ENCODE measurements at regions not wholly inside any gene's neighbourhood (a gene's known extent, or its start where the extent isn't known, plus 50 kb on each side); places are given as distances from the start of the nearest gene placed in this dataset.

DNA sequence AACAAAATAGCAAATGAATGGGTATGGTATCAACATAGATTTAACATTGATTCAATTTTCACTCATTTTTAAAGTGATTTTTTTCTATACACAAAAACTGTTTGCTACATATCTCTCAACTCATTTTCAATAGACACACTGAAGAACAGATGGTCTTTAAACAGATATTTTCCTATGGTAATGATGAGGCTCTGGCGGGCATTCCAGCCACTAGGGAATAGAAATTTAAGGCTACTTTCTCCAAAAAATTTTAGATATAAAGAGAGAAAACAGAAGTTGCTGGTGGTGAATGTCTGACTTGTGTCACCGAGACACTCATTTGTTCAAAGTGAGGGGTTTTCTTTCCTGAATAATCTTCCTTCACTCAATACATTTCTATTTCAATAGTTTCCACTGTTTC is 693.0 kb downstream of the ETS1 start:
- TF ChIP-seq EP300 (IDR thresholded peaks at IDR 0.05) (no peak), POLR2A (IDR thresholded peaks at IDR 0.05) (no peak)
- TF ChIP-seq, protein P1, sequence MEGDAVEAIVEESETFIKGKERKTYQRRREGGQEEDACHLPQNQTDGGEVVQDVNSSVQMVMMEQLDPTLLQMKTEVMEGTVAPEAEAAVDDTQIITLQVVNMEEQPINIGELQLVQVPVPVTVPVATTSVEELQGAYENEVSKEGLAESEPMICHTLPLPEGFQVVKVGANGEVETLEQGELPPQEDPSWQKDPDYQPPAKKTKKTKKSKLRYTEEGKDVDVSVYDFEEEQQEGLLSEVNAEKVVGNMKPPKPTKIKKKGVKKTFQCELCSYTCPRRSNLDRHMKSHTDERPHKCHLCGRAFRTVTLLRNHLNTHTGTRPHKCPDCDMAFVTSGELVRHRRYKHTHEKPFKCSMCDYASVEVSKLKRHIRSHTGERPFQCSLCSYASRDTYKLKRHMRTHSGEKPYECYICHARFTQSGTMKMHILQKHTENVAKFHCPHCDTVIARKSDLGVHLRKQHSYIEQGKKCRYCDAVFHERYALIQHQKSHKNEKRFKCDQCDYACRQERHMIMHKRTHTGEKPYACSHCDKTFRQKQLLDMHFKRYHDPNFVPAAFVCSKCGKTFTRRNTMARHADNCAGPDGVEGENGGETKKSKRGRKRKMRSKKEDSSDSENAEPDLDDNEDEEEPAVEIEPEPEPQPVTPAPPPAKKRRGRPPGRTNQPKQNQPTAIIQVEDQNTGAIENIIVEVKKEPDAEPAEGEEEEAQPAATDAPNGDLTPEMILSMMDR (IDR thresholded peaks at IDR 0.05): no peak

All from suprapubic skin (tissue), 3 donors.